LNCaP clone FGC (cell line): ENCODE measurements at regions not wholly inside any gene's neighbourhood (a gene's known extent, or its start where the extent isn't known, plus 50 kb on each side); places are given as distances from the start of the nearest gene placed in this dataset.

Experiments
- DNase-seq: peaks from one replicate; pipeline ENCODE4 v3.0.0-alpha.2; 2011; ENCODE audit warnings: low read depth
- H3K4me3 ChIP-seq: 2 replicates; pipeline ENCODE4 v1.5.1; 2011; ENCODE audit warnings: mild to moderate bottlenecking, low read depth, low read length, control low read depth
- TF ChIP-seq, protein P1 (sequence below): IDR thresholded peaks from 2 replicates; pipeline ENCODE4 v1.5.1; 2012; ENCODE audit warnings: mild to moderate bottlenecking; ENCODE audit not compliant: control insufficient read depth, insufficient read depth; ENCODE audit errors: extremely low read depth

GRCh38 chr3:86269364-86270155 is 721.4 kb downstream of the VGLL3 start:
- no peak for DNase-seq

DNA sequence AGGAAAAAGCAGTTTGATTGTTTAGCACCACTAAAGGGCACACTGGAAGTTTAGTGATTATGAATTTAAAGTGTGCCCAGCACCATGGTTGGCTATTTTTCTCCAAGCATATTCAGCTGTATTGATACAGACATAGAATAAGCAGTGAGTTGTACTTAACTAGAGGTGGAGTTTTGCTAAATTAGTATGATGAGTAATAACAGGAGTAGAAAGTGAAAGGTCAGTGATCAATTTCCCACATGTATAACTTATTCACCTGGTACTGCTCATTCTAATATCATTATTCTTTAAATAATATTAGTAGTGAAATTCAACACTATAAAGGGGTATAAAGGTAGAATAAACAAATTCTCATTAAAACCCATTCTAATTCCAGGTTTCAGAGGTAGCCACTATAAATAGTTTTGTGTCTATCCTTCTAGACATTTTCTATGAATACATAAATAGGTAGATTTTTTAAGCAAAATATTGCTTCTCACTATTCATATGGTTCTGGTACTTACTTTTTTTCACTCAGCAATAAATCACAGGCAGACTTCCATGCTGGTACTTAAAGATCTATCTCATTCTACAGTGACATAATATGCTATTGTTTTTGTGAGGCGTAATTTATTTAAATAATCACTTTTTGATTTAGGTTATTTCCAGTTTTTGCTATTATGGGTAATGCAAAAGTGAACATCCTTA is 732.9 kb downstream of the VGLL3 start:
- no peak for DNase-seq
- H3K4me3 ChIP-seq: no peak overlapping the region
- TF ChIP-seq, protein P1, sequence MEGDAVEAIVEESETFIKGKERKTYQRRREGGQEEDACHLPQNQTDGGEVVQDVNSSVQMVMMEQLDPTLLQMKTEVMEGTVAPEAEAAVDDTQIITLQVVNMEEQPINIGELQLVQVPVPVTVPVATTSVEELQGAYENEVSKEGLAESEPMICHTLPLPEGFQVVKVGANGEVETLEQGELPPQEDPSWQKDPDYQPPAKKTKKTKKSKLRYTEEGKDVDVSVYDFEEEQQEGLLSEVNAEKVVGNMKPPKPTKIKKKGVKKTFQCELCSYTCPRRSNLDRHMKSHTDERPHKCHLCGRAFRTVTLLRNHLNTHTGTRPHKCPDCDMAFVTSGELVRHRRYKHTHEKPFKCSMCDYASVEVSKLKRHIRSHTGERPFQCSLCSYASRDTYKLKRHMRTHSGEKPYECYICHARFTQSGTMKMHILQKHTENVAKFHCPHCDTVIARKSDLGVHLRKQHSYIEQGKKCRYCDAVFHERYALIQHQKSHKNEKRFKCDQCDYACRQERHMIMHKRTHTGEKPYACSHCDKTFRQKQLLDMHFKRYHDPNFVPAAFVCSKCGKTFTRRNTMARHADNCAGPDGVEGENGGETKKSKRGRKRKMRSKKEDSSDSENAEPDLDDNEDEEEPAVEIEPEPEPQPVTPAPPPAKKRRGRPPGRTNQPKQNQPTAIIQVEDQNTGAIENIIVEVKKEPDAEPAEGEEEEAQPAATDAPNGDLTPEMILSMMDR: no peak

More at GRCh38 chr3:86269364-86270155, 721.4 kb downstream of the VGLL3 start:
- TF ChIP-seq, protein P1: no peak
- H3K4me3 ChIP-seq: no peak overlapping the region

GRCh38 chr3:86254480-86254879 is 736.5 kb downstream of the VGLL3 start:
- DNase-seq: no peak
- TF ChIP-seq, protein P1: no peak
- no peak overlapping the region for H3K4me3 ChIP-seq

GRCh38 chr3:86251781-86252180 is 739.2 kb downstream of the VGLL3 start:
- TF ChIP-seq, protein P1: no peak
- no peak for DNase-seq
- no peak overlapping the region for H3K4me3 ChIP-seq

DNA sequence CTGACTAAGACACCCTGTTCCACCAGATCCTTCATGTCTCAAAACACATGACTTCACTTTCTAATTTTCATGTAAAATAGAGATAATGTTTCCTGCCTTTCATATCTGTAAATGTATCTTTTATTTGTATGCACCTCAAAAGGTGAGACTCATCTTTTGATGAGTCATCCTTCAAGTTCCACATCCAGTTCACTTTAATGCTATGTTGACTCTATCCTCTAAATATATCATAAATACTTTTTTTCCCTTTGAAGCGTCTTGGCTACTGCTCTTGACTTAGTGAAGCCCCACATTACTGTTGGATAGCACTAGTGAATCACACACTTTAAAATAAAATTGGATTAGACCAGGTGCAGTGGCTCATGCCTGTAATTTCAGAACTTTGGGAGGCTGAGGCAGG is 741.1 kb downstream of the VGLL3 start:
- DNase-seq: no peak
- TF ChIP-seq, protein P1: no peak
- no peak overlapping the region for H3K4me3 ChIP-seq

DNA sequence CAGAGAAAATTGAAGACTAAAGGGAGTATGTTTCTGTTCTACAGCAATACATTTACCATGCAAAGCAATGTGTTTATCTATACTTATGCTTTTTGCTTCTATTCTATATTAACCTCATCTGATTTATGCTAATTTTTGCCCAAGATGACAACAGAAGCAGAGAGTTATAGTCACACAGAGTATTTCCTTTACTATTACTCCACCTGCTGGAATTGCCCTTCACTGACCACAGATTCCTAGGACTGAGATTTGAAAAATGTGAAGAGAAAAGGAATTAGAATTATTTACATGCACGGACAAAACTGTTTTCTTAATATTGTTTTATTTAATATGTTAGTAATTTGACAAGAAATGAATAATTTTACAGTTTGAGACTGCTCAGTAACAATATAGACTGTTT is 745.6 kb downstream of the VGLL3 start:
- DNase-seq: no peak
- TF ChIP-seq, protein P1: peak; percentile 56
- H3K4me3 ChIP-seq: no peak overlapping the region
